NCI-H146 (cell line): ENCODE measurements at regions not wholly inside any gene's neighbourhood (a gene's known extent, or its start where the extent isn't known, plus 50 kb on each side); places are given as distances from the start of the nearest gene placed in this dataset.

Experiments used
- DNase-seq: peaks from one replicate; lab custom pipeline; 2025; lab: John Stamatoyannopoulos, UW

DNA sequence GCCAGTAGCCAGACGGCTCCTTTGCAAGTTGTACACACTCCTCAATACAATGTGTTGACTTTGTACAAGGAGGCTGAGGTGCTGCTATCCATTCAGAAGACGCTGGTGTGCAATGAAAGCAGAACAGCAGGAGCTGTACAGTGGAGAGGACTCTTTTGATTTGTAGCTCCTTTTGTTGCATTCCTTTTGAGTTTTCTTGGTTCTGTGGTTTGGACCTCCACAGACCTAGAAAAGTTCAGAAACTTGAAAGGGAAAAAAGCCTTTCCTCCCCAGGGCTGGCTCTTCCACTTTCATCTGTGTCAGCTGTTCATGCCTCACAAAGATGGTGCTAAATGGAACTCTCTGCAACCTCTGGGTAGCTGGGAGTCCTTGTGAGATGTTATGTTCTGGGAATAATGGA lies 117.4 kb downstream of the MAT2B start:
- DNase-seq: no peak

DNA sequence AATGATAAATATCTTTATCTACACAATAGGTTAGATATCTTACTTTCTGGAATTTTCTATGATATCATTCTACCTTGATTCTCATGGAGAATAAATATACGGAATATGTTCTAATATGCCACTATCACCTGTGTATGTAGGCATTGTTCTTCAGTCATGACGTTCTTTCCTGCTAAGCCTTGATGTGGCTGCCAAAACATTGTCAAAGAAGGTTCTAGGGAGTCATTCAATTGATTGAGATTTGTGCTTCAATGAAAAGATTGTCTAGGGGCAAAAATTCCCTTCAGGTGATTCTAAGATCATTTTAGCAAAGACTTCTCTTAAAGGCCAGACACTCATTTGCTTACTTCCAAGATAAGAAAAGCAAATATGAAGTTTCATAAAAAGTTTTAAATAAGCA lies 118.1 kb downstream of the MAT2B start:
- no peak for DNase-seq

DNA sequence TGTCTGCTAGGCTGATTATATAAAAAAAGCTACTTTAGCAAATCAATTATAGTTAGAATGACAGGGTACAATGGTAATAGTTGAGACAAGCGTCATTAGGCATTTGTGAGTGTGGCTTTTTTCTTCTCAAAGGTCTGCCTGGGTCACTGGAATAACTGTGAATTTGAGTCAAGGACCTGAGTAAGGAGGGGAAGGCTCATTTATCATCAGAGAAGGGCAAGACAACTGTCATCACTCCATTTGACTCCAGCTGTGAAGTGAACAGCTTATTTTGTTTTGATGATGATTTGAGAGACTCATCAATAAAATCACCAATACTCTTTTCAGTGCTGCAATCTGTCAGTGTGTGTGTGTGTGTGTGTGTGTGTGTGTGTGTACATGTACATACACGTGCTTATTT lies 118.6 kb downstream of the MAT2B start:
- no peak for DNase-seq

GRCh38 chr5:163624431-163624830 lies 119.0 kb downstream of the MAT2B start:
- DNase-seq: no peak

GRCh38 chr5:163626904-163627434 lies 121.5 kb downstream of the MAT2B start:
- DNase-seq: no peak

- DNase-seq: no peak
Observed at GRCh38 chr5:163631856-163632255, 126.4 kb downstream of the MAT2B start.

DNA sequence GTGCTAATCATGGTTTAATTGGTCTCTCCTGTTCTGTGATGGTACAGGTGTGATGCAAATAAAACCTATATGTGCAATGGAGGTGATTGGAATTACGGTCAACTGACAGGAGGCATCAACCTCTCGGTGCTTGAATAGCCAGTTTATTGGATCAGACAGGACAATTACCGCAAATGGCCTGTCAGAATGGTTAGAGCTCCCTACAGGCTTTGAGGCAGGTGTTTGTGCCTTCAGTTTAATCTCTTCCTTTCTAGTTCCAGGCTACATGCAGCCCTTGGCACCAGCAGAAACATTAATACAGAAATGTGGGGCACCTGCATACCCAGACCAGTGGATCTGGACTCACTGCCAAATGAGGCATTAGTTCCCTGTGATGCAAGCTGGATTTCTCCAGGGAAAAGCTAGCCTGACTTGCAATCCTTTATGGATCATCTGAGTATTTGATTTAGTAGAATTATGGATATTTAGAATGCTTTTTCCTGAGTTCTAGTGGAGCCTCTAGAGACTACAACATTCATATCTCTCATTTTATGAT lies 128.6 kb downstream of the MAT2B start:
- DNase-seq: no peak

DNA sequence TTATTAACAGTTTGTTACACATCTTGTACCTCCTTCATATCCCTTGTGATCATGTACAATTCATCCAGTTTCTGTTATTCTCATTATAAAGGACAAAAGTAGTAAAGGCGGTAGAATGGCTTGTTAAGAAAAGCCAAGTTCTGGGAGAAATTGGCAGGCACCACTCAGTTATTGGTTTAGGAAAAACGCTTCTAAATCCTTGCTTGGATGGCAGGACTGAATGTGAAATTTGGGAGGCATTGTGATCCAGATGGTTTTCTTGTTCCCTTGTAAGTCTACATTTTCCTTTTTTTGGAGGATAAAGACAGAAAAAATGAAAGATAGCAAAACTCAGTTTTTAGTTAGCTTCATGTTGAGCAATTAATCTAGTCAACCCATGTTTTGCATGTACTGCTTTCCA lies 130.2 kb downstream of the MAT2B start:
- no peak for DNase-seq

- no peak for DNase-seq
Observed at GRCh38 chr5:163642904-163643303, 137.5 kb downstream of the MAT2B start.

DNA sequence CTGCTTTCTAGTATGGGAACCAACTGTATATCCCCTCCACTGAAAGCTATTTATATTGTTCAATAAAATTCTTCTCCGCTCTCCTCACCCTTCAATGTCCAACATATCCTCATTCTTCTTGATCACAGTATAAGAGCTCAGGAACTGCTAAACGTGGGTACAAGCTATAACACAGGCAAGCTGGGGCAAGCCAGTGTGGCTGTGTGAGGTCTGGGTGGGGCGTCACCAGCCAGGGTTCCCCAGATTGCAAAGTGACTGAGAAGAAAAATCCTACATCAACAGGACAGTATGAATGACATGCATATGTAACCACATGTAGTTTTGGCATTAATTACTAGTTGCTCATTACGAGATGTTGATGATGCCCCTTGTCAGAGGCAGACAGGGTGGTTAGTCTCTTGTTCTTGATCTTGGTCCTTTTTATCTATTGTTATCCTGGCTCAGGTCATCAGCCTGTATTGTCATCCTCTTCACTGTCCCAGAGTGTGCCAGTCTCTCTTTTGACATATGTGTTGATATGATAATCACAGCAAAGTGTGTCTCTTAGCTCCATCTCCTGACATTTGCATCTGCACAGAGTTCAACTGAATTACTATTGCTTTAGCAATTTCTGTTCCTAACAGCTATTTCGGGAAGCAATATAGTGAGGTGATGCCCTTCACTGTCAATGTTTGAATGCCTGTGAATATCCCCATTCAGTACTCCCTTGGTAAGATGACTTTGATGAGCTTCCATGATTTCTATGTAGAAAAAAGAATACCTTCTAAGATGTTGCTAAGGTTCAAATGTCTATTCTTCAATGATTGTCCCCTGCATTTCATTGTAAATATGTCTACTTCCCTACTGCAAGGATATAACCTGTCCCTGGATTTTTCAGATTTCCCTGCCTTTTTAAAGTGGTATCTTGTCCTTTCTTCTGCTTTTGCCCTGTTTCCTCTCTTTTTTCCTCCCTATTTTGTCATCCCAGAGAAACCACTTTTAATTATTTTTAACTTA lies 140.3 kb downstream of the MAT2B start:
- no peak for DNase-seq

GRCh38 chr5:163649514-163649913 lies 144.1 kb downstream of the MAT2B start:
- no peak for DNase-seq

DNA sequence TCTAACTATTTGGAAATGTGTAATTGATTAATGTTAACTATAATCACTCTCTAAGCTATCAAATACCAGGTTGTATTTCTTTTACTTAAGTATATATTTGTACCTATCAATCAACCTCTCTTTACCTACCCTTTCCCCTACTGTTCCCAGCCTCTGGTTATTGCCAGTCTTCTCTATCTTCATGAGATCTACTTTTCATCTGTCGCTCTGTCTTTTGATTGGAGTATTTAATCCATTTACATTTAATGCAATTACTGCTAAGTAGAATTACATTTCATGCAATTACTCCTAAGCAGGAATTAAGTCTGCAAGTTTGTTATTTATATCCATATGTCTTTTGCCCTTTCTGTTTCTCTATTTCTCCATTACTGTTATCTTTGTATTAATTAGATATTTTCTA lies 148.1 kb downstream of the MAT2B start:
- no peak for DNase-seq

DNA sequence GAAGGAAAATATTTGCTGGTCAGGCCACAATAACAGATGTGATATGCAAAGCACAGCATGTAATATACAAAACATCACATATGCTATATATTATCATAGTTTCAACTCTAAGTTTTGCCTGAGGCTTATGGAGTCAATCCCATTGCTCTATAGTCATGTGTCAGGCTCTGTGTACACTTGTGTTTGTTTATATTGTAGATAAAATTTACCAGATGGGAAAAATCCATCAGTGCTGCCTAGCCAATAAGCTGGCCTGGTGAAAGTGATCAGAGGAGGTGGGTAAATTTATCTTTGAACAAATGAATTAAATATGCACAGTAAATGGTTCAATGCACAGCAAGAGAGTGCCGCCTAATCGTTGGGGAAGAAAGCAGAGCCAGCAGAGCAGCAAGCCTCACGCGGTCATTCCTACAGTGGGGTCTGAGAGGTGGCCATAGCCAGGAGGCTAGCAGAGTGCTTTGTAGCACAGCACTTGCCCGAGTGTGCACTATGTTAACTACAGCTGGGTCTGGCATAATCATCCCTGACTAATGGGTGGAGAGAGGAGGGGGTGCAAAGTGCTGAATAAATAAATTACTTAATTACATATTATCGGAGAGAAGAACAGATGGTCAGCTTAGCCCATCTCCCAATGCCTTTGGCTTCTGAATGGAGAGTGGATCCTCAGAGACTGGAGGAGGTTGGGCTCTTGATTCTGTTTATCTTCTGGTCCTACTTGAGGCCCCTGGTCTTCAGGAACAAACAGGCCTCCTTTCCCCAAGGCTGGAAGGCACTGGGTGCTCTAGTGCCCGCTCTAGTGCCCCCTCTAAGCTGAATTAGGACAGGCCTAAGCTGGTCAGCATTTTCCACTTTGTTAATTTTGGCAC lies 153.5 kb downstream of the MAT2B start:
- no peak for DNase-seq

- DNase-seq: no peak
Observed at GRCh38 chr5:163659568-163659902, 154.1 kb downstream of the MAT2B start.

- no peak for DNase-seq
Observed at GRCh38 chr5:163660486-163660885, 155.1 kb downstream of the MAT2B start.

- no peak for DNase-seq
Observed at GRCh38 chr5:163661360-163661759, 155.9 kb downstream of the MAT2B start.

- no peak for DNase-seq
Observed at GRCh38 chr5:163670036-163670435, 164.6 kb downstream of the MAT2B start.

DNA sequence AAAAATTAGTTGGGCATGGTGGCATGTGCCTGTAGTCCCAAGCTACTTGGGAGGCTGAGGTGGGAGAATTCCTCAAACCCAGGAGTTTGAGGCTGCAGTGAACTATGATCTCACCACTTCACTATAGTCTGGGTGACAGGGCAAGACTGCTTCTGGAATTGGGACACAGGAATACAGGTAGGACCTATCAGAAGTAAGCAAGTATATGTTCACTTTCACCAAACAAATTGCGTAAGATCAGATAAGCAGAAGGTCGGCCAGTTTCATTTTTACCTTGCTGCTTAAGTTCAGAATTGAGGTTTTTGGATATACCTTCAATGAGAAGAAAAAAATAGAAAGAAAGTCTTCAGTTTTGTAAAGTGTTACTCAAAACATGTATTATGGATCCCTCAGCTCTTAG lies 171.7 kb downstream of the MAT2B start:
- DNase-seq: no peak

GRCh38 chr5:163682234-163682633 lies 176.8 kb downstream of the MAT2B start:
- DNase-seq: no peak

GRCh38 chr5:163687414-163687813 lies 182.0 kb downstream of the MAT2B start:
- no peak for DNase-seq

GRCh38 chr5:163692091-163692490 lies 186.7 kb downstream of the MAT2B start:
- no peak for DNase-seq

DNA sequence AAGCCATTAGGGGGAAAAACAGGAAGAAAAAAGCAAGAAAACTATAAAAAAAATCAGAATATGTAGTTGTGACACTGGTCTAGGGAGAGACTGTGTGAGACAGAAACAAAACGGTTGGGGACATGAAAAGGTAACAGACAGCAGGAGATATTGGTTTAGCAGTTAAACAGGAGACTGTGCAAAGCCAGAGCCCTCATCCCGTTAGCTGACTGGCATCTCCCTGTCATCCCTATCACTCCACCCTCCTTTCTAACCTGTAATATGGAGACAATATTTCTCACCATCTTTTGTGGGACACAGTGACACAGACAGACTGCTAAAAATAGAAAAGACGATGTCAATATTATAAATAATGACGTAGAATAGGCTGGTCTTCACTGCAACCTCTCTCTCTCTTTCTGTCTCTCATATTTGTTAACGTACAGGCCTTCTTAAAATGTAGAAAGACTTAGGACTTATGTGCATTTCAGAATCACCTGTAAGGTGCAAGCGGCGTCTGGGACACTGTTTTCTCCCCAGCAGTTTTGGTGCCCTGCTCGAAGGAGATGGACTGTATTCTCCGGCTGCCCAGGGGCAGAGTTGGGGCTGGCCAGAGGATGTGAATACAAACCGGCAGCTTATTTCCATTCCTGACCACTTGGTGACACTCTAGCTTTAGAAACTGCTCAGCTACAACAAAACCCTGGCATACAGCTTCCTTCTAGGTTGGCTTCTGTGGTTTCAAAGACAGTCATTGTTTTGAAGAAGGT lies 190.6 kb downstream of the MAT2B start:
- DNase-seq: peak; percentile 47
